SK-N-DZ (cell line): ENCODE measurements at regions not wholly inside any gene's neighbourhood (a gene's known extent, or its start where the extent isn't known, plus 50 kb on each side); places are given as distances from the start of the nearest gene placed in this dataset.
A peak's percentile ranks its signal among the peaks of the same experiment; 100 is the strongest.
"Not testable (repeated sequence)": the region's sequence is repeated elsewhere in the genome, so short reads cannot be mapped to it uniquely, and the experiment has no call there.

ENCODE experiments used
- DNase-seq: peaks from one replicate; pipeline ENCODE4 v3.0.0-alpha.2; 2015; ENCODE audit warnings: low spot score

DNA sequence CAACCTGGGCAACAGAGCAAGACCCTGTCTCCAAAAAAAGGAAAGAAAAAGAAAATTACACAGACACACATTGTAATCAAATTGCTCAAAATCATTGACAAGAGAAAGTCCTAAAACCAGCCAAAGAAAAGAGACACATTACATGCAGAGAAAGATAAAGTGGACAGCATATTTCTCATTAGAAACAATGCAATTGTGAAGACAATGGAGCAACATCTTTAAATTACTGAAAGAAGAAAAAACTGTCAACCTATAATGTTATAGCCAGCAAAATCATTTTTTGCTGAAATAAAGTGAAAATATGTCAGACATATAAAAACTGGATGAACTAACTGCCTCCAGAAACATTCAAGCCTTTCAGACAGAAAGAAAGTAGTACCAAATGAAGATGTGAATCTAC, 120.6 kb downstream of the TMEM167A start:
- DNase-seq = no peak

DNA sequence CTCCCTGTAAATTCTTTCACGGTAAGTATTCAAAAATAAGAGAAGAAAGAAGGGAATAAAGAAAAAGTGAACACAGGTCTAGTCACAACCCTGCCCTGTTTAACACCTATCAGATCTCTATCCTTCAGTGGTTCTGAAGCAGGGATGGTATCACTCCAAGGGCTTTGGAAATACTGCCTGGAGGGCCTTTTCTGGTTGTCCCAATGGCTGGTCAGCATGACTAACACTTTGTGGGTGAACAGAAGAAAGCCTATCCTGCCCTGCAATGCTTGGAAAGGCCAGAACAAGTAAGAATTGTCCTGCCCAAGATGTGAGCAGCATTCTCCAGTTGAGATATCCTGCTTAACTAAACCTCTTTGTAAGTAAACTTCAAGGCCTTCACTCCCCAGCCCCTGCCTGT, 124.9 kb downstream of the TMEM167A start:
- no peak for DNase-seq

DNA sequence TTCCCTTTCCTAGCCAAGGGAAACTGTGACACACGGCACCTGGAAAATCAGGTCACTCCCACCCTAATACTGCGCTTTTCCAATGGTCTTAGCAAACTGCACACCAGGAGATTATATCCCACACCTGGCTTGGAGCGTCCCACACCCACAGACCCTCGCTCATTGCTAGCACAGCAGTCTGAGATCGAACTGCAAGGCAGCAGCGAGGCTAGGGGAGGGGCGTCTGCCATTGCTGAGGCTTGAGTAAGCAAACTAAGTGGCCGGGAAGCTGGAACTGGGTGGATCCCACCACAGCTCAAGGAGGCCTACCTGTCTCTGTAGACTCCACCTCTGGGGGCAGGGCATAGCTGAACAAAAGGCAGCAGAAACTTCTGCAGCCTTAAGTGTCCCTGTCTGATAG, 132.9 kb downstream of the TMEM167A start:
- not testable (repeated sequence) for DNase-seq

DNA sequence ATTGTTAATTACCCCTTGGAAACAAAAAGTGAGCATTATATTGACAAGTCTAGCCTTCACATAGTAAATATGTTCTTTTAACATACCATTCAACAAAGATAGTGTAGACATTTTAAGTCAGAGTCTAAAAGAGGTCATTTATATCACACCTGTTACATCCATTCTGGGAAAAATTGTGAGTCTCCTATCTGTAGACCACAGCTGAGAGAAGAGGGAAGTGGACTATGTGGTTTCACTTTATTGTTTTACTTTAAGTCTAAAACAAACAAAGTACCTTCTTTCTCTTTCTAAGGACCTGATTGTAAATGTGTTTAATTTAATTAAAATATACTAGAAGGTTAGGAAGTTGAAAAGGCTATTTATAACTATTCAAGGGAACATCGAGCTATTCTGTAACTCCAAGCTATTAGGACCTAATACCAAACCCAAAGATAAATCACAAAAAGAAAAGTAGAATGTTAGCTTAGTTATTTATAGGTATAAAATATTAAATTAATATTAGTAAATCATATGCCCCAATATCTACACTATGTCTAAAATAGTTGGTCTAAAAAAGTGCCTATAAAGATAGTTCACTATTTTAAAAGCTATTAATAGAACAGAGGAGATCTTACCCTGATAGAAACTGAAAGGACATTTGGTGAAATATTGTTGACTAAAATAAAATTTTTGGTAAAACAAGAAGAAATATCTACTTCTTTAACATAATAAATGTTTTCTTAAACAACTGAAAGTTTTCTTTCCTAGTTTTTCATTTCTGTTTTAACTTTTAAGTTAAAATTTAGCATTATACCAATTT, 134.9 kb downstream of the TMEM167A start:
- DNase-seq = no peak

DNA sequence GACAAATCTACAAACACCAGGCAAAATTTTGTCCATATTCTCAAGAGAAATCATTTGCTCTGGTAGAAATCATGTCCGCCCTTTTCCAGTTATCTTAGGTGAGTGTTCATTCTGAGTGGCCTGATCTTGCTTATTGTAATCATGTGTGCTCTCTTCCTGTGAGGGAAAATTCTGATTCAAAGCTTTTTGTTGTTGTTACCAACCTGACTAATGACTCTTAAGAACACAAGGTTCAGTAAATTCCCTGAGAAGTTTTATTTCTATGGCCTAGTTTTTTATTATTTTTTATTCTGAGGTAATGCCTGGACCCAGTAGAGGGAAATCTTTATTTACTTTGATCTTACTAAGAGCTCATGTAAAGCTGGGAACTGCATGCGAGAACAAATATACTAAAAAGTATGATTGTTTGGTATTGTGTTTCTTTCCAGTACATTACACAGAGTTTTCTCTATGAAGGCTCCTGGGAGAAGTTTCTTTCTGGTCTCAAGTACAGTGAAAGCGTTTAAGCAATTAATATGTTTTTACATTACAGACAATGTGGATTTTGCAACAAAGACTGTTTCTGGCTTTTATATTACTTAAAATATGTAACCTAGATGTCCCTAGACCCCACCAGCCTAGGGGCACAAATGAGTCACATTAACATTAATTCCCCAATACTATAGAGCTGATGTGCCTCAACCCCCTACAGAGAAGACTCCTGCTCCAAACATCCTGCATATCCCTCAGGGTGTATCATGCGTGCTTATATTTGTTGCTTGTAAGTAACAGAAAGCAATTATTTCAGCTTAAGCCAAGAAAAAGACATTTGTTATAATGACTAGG, 138.1 kb downstream of the TMEM167A start:
- DNase-seq = no peak

DNA sequence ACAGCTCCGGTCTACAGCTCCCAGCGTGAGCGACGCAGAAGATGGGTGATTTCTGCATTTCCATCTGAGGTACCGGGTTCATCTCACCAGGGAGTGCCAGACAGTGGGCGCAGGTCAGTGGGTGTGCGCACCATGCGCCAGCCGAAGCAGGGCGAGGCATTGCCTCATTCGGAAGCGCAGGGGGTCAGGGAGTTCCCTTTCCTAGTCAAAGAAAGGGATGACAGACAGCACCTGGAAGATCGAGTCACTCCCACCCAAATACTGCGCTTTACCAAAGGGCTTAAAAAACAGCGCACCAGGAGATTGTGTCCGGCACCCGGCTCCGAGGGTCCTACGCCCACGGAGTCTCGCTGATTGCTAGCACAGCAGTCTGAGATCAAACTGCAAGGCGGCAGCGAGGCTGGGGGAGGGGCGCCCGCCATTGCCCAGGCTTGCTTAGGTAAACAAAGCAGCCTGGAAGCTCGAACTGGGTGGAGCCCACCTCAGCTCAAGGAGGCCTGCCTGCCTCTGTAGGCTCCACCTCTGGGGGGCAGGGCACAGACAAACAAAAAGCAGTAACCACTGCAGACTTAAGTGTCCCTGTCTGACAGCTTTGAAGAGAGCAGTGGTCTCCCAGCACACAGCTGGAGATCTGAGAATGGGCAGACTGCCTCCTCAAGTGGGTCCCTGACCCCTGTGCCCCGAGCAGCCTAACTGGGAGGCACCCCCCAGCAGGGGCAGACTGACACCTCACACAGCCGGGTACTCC, 144.5 kb downstream of the TMEM167A start:
- not testable (repeated sequence) for DNase-seq

DNA sequence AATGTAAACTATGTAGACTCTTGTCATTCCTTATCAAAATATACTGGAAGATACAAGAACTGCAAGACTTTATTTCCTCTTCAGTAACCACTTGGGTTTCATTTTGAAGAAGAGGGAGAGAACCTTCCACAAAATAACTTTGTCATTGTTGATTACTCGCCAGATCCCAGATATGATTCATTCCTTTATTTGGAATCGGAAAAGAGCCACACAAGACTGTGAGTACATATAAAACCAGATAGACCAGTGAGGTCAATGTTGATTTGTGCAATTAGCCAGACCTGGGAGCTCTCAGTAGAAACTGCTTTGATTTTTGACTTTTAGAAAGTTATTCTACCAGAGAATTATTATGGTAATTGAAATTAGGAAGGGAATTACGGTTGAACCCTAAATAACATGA, 146.1 kb downstream of the TMEM167A start:
- no peak for DNase-seq

DNA sequence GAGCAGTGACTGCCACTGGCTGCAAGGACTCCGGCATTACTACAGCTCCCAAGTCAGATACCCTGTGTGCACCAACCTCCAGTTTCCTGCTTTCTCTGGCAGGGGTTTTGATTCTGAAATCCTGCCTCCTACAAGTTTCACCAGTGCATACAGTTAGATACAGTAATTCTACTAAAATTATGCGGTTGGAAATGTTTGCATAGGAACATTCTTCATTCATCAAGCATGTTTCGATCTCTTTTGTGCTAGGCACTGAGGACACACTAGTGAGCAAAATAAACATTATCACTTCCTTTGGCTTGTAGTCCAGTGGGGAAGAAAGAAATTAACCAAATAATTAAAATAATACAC, 152.2 kb downstream of the TMEM167A start:
- no peak for DNase-seq

DNA sequence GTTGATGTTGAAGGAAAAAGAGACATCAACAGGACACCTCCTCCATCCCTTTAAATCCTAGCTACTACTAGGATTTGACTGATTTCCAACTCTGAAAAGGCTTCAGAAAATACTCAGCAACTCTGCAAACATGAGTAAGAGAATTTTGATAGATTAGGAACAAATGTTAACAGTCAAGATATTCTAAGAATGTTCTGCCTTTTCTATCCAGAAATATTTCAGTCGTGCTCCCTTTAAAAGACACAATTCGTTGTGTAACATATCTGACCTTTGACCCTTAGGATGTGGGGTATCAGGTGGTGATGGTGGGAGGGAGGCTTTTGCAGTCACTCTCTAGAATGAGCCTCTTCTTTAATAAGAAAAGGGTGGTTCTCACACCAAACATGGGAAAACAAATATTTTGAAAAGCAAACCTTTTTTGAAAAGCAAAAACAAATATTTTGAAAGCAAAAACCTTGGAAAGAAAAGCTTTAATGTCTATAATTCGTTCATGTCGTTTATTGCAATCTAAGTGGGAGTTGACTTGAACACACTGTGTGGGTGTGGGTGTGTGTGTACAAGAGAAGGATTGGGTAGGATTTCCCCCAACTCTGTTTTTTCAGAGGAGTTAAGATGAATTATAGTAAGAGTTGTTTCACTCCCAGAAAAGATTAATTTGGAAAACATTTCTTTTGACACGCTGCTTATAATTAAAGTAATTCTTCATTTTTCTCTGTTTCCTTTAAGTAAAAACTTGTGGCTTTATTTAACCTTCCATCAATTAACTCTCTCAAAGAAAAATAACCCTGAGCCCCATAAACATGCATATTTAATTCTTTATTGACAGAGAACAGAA, 152.8 kb downstream of the TMEM167A start:
- no peak for DNase-seq

DNA sequence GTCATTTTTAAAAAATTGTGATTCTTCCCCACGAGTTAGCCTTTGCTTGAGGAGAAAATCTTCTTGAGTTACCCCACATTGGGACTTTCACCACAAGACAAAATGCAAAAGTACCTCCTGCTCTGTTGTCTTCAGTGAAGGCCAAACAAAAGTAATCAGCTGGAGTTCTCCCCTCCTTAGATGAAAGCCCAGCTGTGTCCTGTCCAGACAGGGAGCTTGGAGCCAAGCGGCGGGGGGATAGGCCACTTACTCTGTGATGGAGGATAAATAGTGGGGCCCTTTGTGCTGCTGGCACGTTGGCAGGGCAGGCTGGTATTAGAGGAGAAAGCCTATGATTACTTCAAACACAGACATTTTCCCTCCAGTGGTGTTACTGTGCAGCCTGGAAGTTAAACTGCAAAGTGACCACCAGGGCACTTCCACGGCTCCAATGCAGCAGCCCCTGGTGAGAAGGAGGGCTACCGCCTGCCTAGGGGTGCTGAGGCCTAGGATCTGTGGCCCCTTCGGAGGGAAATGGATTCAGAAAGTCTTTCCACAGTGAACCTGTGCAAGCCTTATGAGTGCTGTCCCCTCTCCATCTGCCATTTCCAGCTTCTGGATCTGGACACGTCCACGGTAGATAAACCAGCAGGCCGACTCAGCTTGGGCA, 155.0 kb downstream of the TMEM167A start:
- DNase-seq = no peak

DNA sequence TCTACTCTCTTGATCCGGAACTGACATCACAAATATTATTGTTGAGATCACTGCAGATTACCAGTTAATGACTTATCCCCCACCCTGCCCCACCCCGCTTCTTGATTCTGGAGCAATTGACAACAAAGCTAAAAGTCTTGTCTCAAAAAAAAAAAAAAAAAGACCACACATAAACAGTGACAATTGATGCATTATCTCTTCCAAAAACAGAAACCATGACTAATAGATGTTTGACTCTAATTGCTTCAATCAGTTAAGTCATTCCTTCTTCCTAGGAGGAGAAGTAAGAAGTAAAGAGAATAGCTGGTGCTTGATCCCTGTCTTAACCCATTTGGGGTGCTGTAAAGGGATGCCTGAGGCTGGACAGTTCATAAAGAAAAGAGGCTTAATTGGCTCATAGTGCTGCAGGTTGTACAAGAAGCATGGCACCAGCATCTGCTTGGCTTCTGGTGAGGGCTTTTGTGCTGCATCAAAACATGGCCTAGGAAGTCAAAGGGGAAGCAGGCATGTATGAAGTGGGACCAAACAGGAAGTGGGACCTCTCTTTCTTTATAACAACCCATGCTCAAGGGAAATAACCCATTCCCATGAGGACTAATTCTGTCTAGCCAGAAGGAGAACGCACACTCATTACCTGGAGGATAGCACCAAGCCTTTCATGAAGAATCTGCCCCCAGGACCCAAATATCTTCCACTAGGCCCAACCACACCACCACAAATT, 158.7 kb downstream of the TMEM167A start:
- no peak for DNase-seq

DNA sequence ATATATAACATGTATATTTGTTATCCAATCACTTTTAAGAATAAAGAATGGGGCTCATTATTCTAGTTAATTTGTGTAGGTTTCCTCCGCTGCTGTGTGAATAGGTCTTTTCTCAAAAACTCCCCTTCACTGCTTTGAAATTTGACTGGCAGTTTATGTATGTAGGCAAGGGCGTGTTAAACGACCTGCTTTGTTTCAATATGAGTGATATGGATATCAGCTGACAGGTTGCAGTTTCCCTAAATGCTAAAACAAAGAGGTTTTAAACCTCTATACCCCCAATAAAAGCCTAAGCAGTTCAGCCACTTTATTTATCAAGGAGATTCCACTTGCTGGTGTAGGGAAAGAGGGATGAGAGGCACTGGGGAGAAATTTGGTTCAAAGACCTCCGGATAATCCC, 159.6 kb downstream of the TMEM167A start:
- DNase-seq = no peak

DNA sequence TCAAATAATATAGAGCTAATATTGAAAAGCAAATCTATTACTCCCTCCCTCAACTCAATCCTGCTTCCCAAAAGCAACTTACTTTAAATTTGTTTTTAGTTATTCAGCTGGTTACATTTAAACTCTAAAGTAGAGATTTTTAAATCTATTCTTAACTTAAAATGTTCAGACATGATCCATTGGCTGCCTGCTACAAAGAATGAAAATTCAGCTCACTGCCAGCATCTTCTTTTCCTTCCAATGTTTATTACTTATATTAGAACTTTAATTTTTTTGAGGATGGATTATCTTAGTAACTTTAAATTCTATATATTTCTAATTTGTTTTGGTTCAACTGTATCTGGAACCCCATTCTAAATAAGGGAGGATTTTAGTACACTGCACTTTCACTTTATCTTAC, 163.2 kb downstream of the TMEM167A start:
- DNase-seq = no peak

DNA sequence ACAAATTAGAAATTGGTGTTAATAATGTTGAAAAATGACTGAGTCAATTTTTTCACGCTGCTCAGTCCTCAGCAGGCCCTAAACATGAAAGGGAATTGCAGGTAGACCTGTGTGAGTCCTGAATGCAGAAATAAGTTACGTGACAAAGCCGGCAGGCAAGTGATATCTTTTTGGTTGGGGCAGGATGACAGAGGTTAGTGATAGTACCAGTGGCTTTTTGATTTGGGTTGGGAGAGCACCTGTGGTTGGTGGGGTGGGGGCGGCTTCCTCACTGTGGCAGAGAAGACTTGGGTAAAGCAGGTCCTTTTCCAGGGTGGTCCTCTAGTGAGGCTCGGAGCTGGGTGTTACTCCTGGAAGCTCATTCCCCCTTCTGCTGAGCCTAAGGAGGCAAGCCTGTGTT, 164.7 kb downstream of the TMEM167A start:
- no peak for DNase-seq

DNA sequence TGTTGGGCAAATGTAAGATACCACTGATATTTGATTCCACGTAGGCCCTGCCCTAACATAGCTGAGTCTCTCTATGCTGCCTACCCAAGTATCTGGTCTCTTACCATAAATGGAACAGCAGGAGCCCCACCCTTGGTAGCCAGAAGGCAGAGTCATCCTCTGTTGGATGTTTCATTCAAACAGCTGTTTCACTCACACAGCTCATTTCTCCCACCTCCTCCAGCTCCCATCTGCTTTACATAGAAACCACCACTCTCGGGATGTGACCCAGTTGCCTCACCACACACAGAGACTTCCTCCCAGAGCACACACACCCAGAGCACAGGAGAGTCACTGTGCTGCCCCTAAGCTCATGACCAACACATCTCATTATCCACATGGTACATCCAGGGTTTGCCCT, 165.3 kb downstream of the TMEM167A start:
- no peak for DNase-seq

DNA sequence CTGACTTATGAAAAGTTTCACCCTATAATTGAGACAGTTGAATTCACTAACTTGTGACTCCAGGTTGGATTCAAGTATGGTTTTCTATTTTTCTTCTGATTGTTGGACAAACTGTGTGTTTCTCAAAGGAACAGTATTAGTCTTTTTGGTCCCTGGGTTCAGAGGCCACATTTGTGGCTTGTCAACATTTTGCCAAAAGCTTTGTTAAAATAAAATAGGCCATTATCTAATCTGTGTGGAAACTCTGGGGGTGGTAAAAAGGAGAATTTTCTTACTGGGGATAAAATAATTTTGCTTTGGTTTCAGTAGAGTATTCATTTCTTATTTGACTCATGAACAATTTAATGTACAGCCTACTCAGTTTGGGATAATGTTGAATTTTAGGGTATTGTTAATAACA, 166.3 kb downstream of the TMEM167A start:
- DNase-seq = no peak

DNA sequence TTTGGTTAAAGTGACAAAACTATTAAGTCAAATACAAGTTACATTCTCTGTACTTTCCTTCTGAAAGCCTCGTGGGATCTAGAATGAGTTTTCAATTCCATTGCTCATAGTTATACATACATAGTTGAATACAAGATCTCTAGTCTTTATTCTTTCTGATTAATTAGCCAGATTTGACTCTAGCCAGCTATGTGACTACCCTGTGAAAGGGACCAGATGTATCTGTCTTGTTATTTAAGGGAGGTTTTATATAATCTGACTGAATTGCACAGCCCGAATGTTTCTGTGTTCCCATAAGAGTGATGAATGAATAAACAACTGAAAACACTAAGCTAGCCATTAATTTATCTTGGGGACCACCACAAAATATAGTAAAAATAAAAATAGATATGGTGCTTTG, 166.7 kb downstream of the TMEM167A start:
- peak; percentile 20 for DNase-seq

DNA sequence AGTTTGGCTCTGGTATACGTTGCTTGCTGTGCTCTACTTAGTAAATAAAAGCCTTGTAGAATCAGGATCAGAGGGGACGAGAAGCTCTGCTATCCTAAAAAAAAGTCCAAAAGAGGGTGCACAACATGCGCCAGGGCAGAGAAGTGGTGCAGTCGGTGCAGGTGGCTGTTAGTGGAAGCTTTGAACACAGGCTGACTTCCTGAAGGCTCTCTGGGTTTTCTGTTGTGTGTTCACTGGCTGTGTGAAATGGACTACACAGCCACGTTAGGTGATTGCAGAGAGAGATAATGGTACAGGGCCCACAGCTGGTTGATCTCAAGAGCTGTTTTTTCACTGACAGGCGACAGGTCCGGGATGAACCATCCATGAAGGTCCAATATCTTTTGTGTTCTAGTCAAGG, 167.4 kb downstream of the TMEM167A start:
- peak; percentile 88 for DNase-seq

DNA sequence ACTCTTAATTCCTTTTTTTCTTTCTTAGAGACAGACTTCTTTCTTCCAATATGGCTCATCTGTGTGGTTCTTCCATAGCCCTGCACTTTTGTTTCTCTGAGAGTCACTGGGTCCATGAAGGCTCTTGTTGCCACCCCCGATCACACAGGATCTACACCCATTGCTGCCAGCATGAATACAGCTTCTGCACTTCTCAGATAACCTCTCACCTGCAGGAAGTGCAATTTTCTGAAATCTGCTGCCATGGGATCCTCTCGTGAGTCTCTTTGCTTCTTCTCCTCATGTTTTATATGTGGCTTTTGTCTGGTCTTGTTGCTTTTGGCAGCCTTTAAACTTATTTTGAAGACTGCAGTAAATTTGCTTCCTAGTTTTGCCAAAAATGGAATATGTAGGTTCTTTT, 171.2 kb downstream of the TMEM167A start:
- no peak for DNase-seq

DNA sequence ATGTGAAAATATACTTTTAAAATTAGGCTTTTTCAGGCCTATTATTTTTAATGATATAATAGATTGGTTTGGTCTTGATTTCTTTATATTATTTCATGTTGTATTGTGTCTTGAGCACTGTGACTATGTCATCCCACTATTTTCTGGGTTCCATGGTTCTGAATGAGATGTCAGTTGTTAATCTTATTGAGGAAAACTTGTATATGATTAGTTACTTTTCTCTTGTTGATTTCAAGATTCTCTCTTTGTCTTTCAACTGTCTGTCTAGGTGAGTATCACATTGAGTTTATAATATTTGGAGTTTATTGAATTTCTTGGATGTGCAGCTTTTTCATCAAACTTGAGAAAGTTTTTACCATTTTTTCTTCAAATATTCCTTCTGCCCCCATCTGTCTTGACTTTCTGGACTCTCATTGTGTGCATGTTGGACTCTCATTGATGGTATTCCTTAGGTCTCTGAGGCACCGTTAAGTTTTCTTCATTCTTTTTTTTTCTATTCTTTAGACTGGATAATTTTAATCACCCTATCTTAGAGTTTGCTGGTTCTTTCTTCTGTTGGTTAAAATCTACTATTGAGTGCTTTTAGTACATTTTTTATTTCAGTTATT, 175.8 kb downstream of the TMEM167A start:
- no peak for DNase-seq
